GM12864 (cell line): ENCODE measurements at regions not wholly inside any gene's neighbourhood (a gene's known extent, or its start where the extent isn't known, plus 50 kb on each side); places are given as distances from the start of the nearest gene placed in this dataset.

ENCODE experiments used
- DNase-seq: peaks from one replicate; pipeline ENCODE4 v3.0.0-alpha.2; 2011; ENCODE audit warnings: low read depth
- H3K4me3 ChIP-seq: 2 replicates; pipeline ENCODE4 v1.5.1; 2011; ENCODE audit warnings: mild to moderate bottlenecking, low read depth, low read length, control low read depth
- CTCF ChIP-seq: IDR thresholded peaks from 2 replicates; pipeline ENCODE4 v1.5.1; 2011; ENCODE audit warnings: low read depth, mild to moderate bottlenecking, moderate library complexity, low read length, control low read depth, inconsistent platforms; ENCODE audit errors: missing control alignments

- no peak for TF ChIP-seq CTCF
- H3K4me3 ChIP-seq: no peak overlapping the region
- no peak for DNase-seq
Observed at GRCh38 chr3:106805625-106806024, 571.6 kb upstream of the CCDC54 start.

GRCh38 chr3:106806964-106807363 is 570.3 kb upstream of the CCDC54 start:
- DNase-seq: no peak
- TF ChIP-seq CTCF: no peak
- H3K4me3 ChIP-seq: no peak overlapping the region

- no peak overlapping the region for H3K4me3 ChIP-seq
- no peak for DNase-seq
- TF ChIP-seq CTCF: no peak
Observed at GRCh38 chr3:106809041-106809440, 568.2 kb upstream of the CCDC54 start.

- no peak for DNase-seq
- TF ChIP-seq CTCF: no peak
- H3K4me3 ChIP-seq: no peak overlapping the region
Observed at GRCh38 chr3:106809623-106810299, 567.5 kb upstream of the CCDC54 start.

GRCh38 chr3:106810300-106810875 is 566.9 kb upstream of the CCDC54 start:
- H3K4me3 ChIP-seq: no peak overlapping the region
- no peak for TF ChIP-seq CTCF
- DNase-seq: no peak

GRCh38 chr3:106811376-106811775 is 565.9 kb upstream of the CCDC54 start:
- TF ChIP-seq CTCF: no peak
- no peak overlapping the region for H3K4me3 ChIP-seq
- no peak for DNase-seq

GRCh38 chr3:106813742-106814141 is 563.5 kb upstream of the CCDC54 start:
- no peak for TF ChIP-seq CTCF
- DNase-seq: no peak
- no peak overlapping the region for H3K4me3 ChIP-seq
